ENCODE measurements at regions not wholly inside any gene's neighbourhood (a gene's known extent, or its start where the extent isn't known, plus 50 kb on each side); places are given as distances from the start of the nearest gene placed in this dataset.

DNA sequence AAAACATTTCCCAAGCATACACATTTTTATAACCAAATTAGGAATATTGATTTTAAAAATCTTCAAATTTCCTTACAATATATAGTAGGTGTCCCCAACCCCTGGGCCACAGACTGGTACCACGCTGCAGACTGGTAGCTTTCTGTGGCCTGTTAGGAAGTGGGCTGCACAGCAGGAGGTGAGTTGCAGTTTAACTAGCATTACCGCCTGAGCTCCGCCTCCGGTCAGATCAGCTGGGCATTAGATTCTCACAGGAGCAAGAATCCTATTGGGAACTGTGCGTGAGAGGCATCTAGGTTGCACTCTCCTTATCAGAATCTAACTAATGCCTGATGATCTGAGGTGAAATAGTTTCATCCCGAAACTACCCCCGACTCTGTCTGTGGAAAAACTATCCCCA, 62.1 kb downstream of the ZWINT start:
- Histone ChIP-seq H3K27ac (ENCODE audit: low read depth, low read length) (no peak overlapping the region), H3K27me3 (ENCODE audit: control insufficient read depth in 3 of 3, insufficient read depth in 3 of 3, low read length in 3 of 3) (no peaks in the 10 kb centered on the region), H3K4me3 (ENCODE audit: low read length in 3 of 3) (no peak overlapping the region), H3K9ac (ENCODE audit: low read depth in 1 of 3, low read length in 3 of 3) (no peak overlapping the region), H3K4me1 (ENCODE audit: control insufficient read depth in 3 of 3, insufficient read depth in 3 of 3, low read length in 3 of 3) (no peaks in the 10 kb centered on the region), H3K9me3 (ENCODE audit: control insufficient read depth in 3 of 3, low read length in 3 of 3) (no peaks in the 10 kb centered on the region), H3K36me3 (ENCODE audit: control insufficient read depth in 3 of 3, insufficient read depth in 3 of 3, low read length in 3 of 3) (no peaks in the 10 kb centered on the region)

DNA sequence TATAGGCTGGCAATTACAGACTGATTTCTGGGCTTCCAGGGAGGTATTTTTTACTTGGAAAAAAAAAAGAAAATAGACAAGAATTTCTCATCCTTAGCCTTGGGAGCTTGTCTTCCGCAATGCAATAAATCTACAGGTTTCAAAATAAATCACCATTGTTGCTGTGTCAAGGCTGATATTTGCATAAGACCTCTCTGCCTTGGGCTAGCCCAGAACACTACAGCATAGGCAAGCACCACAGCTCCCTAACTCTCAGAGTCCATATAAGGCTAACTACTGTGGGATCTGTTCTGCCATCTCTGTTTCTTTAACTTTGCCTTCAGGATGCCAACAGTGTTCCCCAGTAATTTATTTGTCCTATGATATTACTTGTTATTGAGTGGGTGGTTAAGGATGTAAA, 64.4 kb downstream of the ZWINT start:
- H3K27me3 ChIP-seq (ENCODE audit: control insufficient read depth in 3 of 3, insufficient read depth in 3 of 3, low read length in 3 of 3), result no peaks in the 10 kb centered on the region
- H3K4me1 ChIP-seq (ENCODE audit: control insufficient read depth in 3 of 3, insufficient read depth in 3 of 3, low read length in 3 of 3), result no peaks in the 10 kb centered on the region
- no peak overlapping the region for H3K9ac ChIP-seq (ENCODE audit: low read depth in 1 of 3, low read length in 3 of 3)
- no peak overlapping the region for H3K27ac ChIP-seq (ENCODE audit: low read depth, low read length)
- H3K36me3 ChIP-seq (ENCODE audit: control insufficient read depth in 3 of 3, insufficient read depth in 3 of 3, low read length in 3 of 3), result no peaks in the 10 kb centered on the region
- no peak overlapping the region for H3K4me3 ChIP-seq (ENCODE audit: low read length in 3 of 3)
- no peaks in the 10 kb centered on the region for H3K9me3 ChIP-seq (ENCODE audit: control insufficient read depth in 3 of 3, low read length in 3 of 3)

DNA sequence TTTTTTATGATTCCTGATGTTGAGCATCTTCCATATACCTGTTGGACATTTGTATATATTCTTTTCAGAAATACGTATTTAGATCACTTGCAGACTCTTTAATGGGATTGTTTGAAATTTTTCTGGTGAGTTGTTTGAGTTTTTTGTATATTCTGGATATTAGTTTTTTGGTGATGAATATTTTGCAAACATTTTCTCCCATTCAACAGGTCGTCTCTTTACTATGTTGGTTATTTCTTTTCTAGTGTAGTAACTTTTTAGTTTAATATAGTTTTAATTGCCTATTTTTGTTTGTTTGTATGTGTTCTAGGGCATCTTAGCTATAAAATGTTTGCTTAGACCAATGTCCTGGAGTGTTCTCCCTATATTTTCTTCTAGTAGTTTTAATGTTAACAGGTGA, 72.7 kb downstream of the ZWINT start:
- Histone ChIP-seq H3K27ac (ENCODE audit: low read depth, low read length) (no peak overlapping the region), H3K27me3 (ENCODE audit: control insufficient read depth in 3 of 3, insufficient read depth in 3 of 3, low read length in 3 of 3) (no peaks in the 10 kb centered on the region), H3K4me1 (ENCODE audit: control insufficient read depth in 3 of 3, insufficient read depth in 3 of 3, low read length in 3 of 3) (no peaks in the 10 kb centered on the region), H3K9ac (ENCODE audit: low read depth in 1 of 3, low read length in 3 of 3) (no peak overlapping the region), H3K4me3 (ENCODE audit: low read length in 3 of 3) (no peak overlapping the region), H3K9me3 (ENCODE audit: control insufficient read depth in 3 of 3, low read length in 3 of 3) (no peaks in the 10 kb centered on the region), H3K36me3 (ENCODE audit: control insufficient read depth in 3 of 3, insufficient read depth in 3 of 3, low read length in 3 of 3) (no peaks in the 10 kb centered on the region)

DNA sequence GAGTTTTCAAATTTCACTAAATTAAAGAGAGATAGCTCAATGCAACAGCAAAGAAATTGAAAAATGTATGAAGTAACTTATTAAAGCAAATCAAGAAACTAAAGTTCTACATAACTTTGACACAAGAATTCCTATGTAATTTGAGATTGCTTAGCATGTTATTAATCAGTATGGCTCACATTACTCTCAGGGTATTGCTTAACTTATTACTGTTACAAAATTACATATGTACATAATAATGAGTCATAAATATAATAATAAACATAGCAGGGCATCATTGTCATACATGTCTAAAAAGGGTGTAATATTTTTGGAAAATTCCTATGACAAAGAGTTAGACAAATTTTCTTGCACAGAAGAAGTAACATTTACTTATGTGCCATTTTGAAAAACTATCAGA, 75.0 kb downstream of the ZWINT start:
- H3K4me1 ChIP-seq (ENCODE audit: control insufficient read depth in 3 of 3, insufficient read depth in 3 of 3, low read length in 3 of 3), result no peaks in the 10 kb centered on the region
- no peaks in the 10 kb centered on the region for H3K36me3 ChIP-seq (ENCODE audit: control insufficient read depth in 3 of 3, insufficient read depth in 3 of 3, low read length in 3 of 3)
- H3K9ac ChIP-seq (ENCODE audit: low read depth in 1 of 3, low read length in 3 of 3), result no peak overlapping the region
- no peaks in the 10 kb centered on the region for H3K9me3 ChIP-seq (ENCODE audit: control insufficient read depth in 3 of 3, low read length in 3 of 3)
- H3K27ac ChIP-seq (ENCODE audit: low read depth, low read length), result no peak overlapping the region
- H3K27me3 ChIP-seq (ENCODE audit: control insufficient read depth in 3 of 3, insufficient read depth in 3 of 3, low read length in 3 of 3), result no peaks in the 10 kb centered on the region
- no peak overlapping the region for H3K4me3 ChIP-seq (ENCODE audit: low read length in 3 of 3)

DNA sequence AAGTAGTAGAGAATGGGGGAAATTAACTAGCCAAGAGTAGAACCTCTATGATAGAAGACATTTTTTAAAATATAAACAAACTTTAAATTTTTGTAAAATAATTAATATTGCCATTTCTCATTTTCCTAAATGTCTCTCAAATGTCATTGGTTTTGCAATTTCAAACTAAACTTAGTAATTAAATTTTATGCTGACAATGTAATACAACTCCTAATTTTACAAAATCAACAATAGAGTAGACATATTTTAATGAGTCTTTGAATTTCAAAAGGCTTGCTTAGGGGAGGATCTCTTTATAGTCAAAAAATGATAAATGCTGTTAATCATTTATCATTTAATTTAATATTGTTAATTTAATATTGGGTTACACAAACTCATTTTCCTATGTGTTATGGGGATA, 81.8 kb downstream of the ZWINT start:
- H3K4me3 ChIP-seq (ENCODE audit: low read length in 3 of 3), result no peak overlapping the region
- no peaks in the 10 kb centered on the region for H3K36me3 ChIP-seq (ENCODE audit: control insufficient read depth in 3 of 3, insufficient read depth in 3 of 3, low read length in 3 of 3)
- no peak overlapping the region for H3K27ac ChIP-seq (ENCODE audit: low read depth, low read length)
- H3K4me1 ChIP-seq (ENCODE audit: control insufficient read depth in 3 of 3, insufficient read depth in 3 of 3, low read length in 3 of 3), result no peaks in the 10 kb centered on the region
- no peaks in the 10 kb centered on the region for H3K27me3 ChIP-seq (ENCODE audit: control insufficient read depth in 3 of 3, insufficient read depth in 3 of 3, low read length in 3 of 3)
- no peak overlapping the region for H3K9ac ChIP-seq (ENCODE audit: low read depth in 1 of 3, low read length in 3 of 3)
- no peaks in the 10 kb centered on the region for H3K9me3 ChIP-seq (ENCODE audit: control insufficient read depth in 3 of 3, low read length in 3 of 3)

DNA sequence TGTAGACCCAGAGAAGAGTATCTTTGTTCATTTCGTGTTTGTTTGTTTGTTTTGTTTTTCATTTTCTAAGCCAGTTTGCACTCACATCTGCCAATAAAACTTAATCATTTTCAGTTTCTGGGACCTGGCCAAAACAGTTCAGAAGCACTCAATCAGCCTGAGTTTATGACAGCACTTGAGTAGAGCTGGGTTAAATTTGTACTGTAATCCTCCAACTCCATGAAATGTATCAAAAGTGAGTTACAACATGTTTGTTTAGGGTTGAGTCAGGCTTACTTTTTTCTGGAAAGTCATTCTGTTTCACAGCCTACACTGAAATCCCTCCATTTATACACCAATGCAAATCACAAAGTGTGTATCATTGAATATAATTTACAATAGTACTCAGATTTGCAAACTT, 91.9 kb downstream of the ZWINT start:
- H3K36me3 ChIP-seq (ENCODE audit: control insufficient read depth in 3 of 3, insufficient read depth in 3 of 3, low read length in 3 of 3), result no peaks in the 10 kb centered on the region
- H3K9ac ChIP-seq (ENCODE audit: low read depth in 1 of 3, low read length in 3 of 3), result no peak overlapping the region
- no peaks in the 10 kb centered on the region for H3K4me1 ChIP-seq (ENCODE audit: control insufficient read depth in 3 of 3, insufficient read depth in 3 of 3, low read length in 3 of 3)
- no peak overlapping the region for H3K27ac ChIP-seq (ENCODE audit: low read depth, low read length)
- H3K9me3 ChIP-seq (ENCODE audit: control insufficient read depth in 3 of 3, low read length in 3 of 3), result no peaks in the 10 kb centered on the region
- no peaks in the 10 kb centered on the region for H3K27me3 ChIP-seq (ENCODE audit: control insufficient read depth in 3 of 3, insufficient read depth in 3 of 3, low read length in 3 of 3)
- H3K4me3 ChIP-seq (ENCODE audit: low read length in 3 of 3), result no peak overlapping the region

DNA sequence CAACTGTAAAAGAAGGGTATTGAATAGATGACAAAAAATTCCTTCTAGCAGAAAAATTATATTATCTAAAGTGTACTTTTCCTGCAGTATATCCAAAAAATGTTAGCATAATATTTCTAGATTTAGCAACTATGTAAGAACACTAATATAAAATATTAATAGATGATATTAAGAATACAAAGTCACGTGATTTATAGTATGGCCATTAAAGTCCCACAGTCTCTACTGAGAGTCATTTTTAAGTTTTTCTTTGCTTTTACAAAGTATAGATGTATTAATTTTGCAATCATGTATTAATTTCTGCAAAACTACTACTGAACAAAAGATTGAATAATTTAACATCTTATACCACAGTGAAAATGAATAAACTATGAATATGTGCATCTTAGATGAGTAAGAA, 94.9 kb downstream of the ZWINT start:
- Histone ChIP-seq H3K9me3 (ENCODE audit: control insufficient read depth in 3 of 3, low read length in 3 of 3) (no peaks in the 10 kb centered on the region), H3K36me3 (ENCODE audit: control insufficient read depth in 3 of 3, insufficient read depth in 3 of 3, low read length in 3 of 3) (no peaks in the 10 kb centered on the region), H3K9ac (ENCODE audit: low read depth in 1 of 3, low read length in 3 of 3) (no peak overlapping the region), H3K27me3 (ENCODE audit: control insufficient read depth in 3 of 3, insufficient read depth in 3 of 3, low read length in 3 of 3) (no peaks in the 10 kb centered on the region), H3K4me3 (ENCODE audit: low read length in 3 of 3) (no peak overlapping the region), H3K4me1 (ENCODE audit: control insufficient read depth in 3 of 3, insufficient read depth in 3 of 3, low read length in 3 of 3) (no peaks in the 10 kb centered on the region), H3K27ac (ENCODE audit: low read depth, low read length) (no peak overlapping the region)

DNA sequence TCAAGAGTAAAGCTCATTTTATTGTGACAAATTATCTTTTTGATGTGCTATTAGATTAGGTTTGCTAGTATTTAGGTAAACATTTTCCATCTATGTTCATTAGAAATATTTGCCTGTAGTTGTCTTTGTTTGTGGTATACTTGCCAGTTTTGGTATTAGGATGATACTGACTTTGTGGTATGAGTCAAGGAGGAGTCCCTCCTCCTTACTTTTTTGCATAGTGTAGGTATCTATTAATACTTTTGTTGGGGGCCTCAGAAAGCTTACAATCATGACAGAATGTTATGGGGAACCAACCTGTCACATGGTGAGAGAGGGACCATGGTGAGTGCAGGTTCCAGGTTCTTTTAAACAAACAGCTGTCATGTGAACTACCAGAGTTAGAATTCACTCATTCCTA, 102.1 kb downstream of the ZWINT start:
- no peaks in the 10 kb centered on the region for H3K36me3 ChIP-seq (ENCODE audit: control insufficient read depth in 3 of 3, insufficient read depth in 3 of 3, low read length in 3 of 3)
- H3K27me3 ChIP-seq (ENCODE audit: control insufficient read depth in 3 of 3, insufficient read depth in 3 of 3, low read length in 3 of 3), result no peaks in the 10 kb centered on the region
- H3K9ac ChIP-seq (ENCODE audit: low read depth in 1 of 3, low read length in 3 of 3), result no peak overlapping the region
- no peak overlapping the region for H3K27ac ChIP-seq (ENCODE audit: low read depth, low read length)
- no peaks in the 10 kb centered on the region for H3K9me3 ChIP-seq (ENCODE audit: control insufficient read depth in 3 of 3, low read length in 3 of 3)
- H3K4me1 ChIP-seq (ENCODE audit: control insufficient read depth in 3 of 3, insufficient read depth in 3 of 3, low read length in 3 of 3), result no peaks in the 10 kb centered on the region
- H3K4me3 ChIP-seq (ENCODE audit: low read length in 3 of 3), result no peak overlapping the region

DNA sequence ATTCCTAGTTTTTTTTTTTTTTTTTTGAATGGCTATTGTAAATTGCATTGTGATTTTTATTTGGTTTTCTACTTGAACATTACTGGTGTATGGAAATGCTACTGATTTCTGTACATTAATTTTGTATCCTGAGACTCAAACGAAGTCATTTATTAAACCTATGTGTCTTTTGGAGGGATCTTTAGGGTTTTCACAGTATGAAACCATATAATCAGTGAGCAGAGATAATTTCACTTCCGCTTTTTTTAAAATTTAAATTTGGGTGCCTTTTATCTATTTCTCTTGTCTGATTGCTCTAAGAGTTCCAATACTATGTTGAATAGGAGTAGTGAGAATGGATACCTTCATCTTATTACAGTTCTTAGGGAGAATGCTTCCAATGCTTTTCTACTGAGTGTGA, 102.7 kb downstream of the ZWINT start:
- H3K4me1 ChIP-seq (ENCODE audit: control insufficient read depth in 3 of 3, insufficient read depth in 3 of 3, low read length in 3 of 3), result no peaks in the 10 kb centered on the region
- H3K36me3 ChIP-seq (ENCODE audit: control insufficient read depth in 3 of 3, insufficient read depth in 3 of 3, low read length in 3 of 3), result no peaks in the 10 kb centered on the region
- no peaks in the 10 kb centered on the region for H3K27me3 ChIP-seq (ENCODE audit: control insufficient read depth in 3 of 3, insufficient read depth in 3 of 3, low read length in 3 of 3)
- H3K27ac ChIP-seq (ENCODE audit: low read depth, low read length), result no peak overlapping the region
- no peak overlapping the region for H3K4me3 ChIP-seq (ENCODE audit: low read length in 3 of 3)
- H3K9me3 ChIP-seq (ENCODE audit: control insufficient read depth in 3 of 3, low read length in 3 of 3), result no peaks in the 10 kb centered on the region
- H3K9ac ChIP-seq (ENCODE audit: low read depth in 1 of 3, low read length in 3 of 3), result no peak overlapping the region

DNA sequence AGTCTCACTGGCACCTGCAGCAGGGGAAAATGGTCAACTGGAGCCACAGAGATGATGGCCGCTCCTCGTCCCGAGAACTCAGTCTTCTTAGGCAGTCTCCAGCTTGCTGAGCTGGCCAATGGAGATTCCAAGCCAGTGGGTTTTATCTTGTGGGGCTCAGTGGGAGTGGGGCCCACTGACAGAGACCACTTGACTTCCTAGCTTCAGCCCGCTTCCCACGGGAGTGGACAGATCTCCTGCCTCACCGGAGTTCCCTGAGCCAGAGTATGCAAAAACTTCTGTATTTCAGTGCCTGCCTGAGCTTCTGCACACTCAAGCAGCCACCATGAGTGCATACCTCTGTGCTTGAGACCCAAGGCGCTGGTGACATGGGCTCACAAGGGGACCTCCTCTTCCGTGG, 105.8 kb downstream of the ZWINT start:
- no peaks in the 10 kb centered on the region for H3K36me3 ChIP-seq (ENCODE audit: control insufficient read depth in 3 of 3, insufficient read depth in 3 of 3, low read length in 3 of 3)
- H3K9ac ChIP-seq (ENCODE audit: low read depth in 1 of 3, low read length in 3 of 3), result no peak overlapping the region
- H3K27ac ChIP-seq (ENCODE audit: low read depth, low read length), result no peak overlapping the region
- H3K9me3 ChIP-seq (ENCODE audit: control insufficient read depth in 3 of 3, low read length in 3 of 3), result no peaks in the 10 kb centered on the region
- no peaks in the 10 kb centered on the region for H3K4me1 ChIP-seq (ENCODE audit: control insufficient read depth in 3 of 3, insufficient read depth in 3 of 3, low read length in 3 of 3)
- no peaks in the 10 kb centered on the region for H3K27me3 ChIP-seq (ENCODE audit: control insufficient read depth in 3 of 3, insufficient read depth in 3 of 3, low read length in 3 of 3)
- no peak overlapping the region for H3K4me3 ChIP-seq (ENCODE audit: low read length in 3 of 3)

DNA sequence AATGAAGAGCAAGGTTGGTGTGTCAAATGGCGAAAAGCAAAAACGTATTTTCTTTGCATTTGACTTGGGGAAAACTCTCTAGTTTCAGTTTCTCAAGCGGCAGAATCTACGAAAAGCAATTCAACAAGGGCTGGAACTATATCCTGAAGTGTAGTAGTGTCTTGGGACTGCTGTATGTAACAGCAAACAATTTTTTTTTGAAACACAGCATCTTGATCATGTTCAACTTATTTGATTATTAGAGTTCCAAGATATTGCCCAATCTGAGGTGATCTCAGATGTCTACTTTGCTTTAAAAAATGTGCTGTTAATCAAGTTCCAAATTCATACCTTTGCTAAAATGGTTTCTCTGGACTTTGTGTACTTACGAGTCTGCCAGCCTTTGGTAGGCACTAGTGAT, 120.6 kb downstream of the ZWINT start:
- no peak overlapping the region for H3K4me3 ChIP-seq (ENCODE audit: low read length in 3 of 3)
- no peak overlapping the region for H3K27ac ChIP-seq (ENCODE audit: low read depth, low read length)
- H3K9ac ChIP-seq (ENCODE audit: low read depth in 1 of 3, low read length in 3 of 3), result no peak overlapping the region
- H3K27me3 ChIP-seq (ENCODE audit: control insufficient read depth in 3 of 3, insufficient read depth in 3 of 3, low read length in 3 of 3), result no peaks in the 10 kb centered on the region
- H3K4me1 ChIP-seq (ENCODE audit: control insufficient read depth in 3 of 3, insufficient read depth in 3 of 3, low read length in 3 of 3), result no peaks in the 10 kb centered on the region
- no peaks in the 10 kb centered on the region for H3K36me3 ChIP-seq (ENCODE audit: control insufficient read depth in 3 of 3, insufficient read depth in 3 of 3, low read length in 3 of 3)
- no peaks in the 10 kb centered on the region for H3K9me3 ChIP-seq (ENCODE audit: control insufficient read depth in 3 of 3, low read length in 3 of 3)

Measured in skeletal muscle tissue (tissue), 3 donors.